ENCODE measurements at regions not wholly inside any gene's neighbourhood (a gene's known extent, or its start where the extent isn't known, plus 50 kb on each side); places are given as distances from the start of the nearest gene placed in this dataset.

GRCh38 chr15:98071786-98072185, 111.3 kb downstream of the ARRDC4 start:
- intact Hi-C loops (cut with micrococcal nuclease; ENCODE audit: unreplicated experiment): no loop called here
- Histone ChIP-seq H3K4me3 (ENCODE audit: low read depth, low read length) (no peak overlapping the region), H3K4me1 (no peaks in the 10 kb centered on the region), H3K36me3 (ENCODE audit: control insufficient read depth, insufficient read depth, low read length) (no peaks in the 10 kb centered on the region), H3K9me3 (no peaks in the 10 kb centered on the region), H3K27me3 (replicated peaks; ENCODE audit: control insufficient read depth, insufficient read depth, low read length) (no peaks in the 10 kb centered on the region)
- Mint-ChIP-seq H3K27ac (ENCODE audit: unreplicated experiment) (no peak overlapping the region), H3K27me3 (ENCODE audit: insufficient read depth, unreplicated experiment) (peaks cover 6% of the 10 kb centered on the region), H3K36me3 (ENCODE audit: insufficient read depth, unreplicated experiment) (no peaks in the 10 kb centered on the region), H3K4me1 (ENCODE audit: low read depth, unreplicated experiment) (peaks cover 4% of the 10 kb centered on the region), H3K9me3 (ENCODE audit: unreplicated experiment) (no peaks in the 10 kb centered on the region), H3K4me3 (ENCODE audit: unreplicated experiment) (no peak overlapping the region)
- no peak for TF ChIP-seq CTCF (IDR thresholded peaks at IDR 0.05; ENCODE audit: insufficient read depth in 1 of 2, low read depth in 1 of 2, low read length in 1 of 2, severe bottlenecking in 1 of 2, unreplicated experiment in 1 of 2)
- POLR2A ChIA-PET: no interaction called here
- CTCF ChIA-PET: no interaction called here
- DNase-seq: no peak
- BruUV-seq (replicated peaks): no TSS peak

GRCh38 chr15:98075441-98075840, 114.9 kb downstream of the ARRDC4 start:
- Histone ChIP-seq H3K4me3 (ENCODE audit: low read depth, low read length) (no peak overlapping the region), H3K36me3 (ENCODE audit: control insufficient read depth, insufficient read depth, low read length) (no peaks in the 10 kb centered on the region), H3K27me3 (replicated peaks; ENCODE audit: control insufficient read depth, insufficient read depth, low read length) (no peaks in the 10 kb centered on the region), H3K9me3 (no peaks in the 10 kb centered on the region), H3K4me1 (no peaks in the 10 kb centered on the region)
- Mint-ChIP-seq H3K9me3 (ENCODE audit: unreplicated experiment) (no peaks in the 10 kb centered on the region), H3K27ac (ENCODE audit: unreplicated experiment) (no peak overlapping the region), H3K4me1 (ENCODE audit: low read depth, unreplicated experiment) (peaks cover 7% of the 10 kb centered on the region), H3K27me3 (ENCODE audit: insufficient read depth, unreplicated experiment) (peaks cover 6% of the 10 kb centered on the region), H3K36me3 (ENCODE audit: insufficient read depth, unreplicated experiment) (no peaks in the 10 kb centered on the region), H3K4me3 (ENCODE audit: unreplicated experiment) (no peak overlapping the region)
- DNase-seq: no peak
- POLR2A ChIA-PET: no interaction called here
- intact Hi-C loops (cut with micrococcal nuclease; ENCODE audit: unreplicated experiment): no loop called here
- no TSS peak for BruUV-seq (replicated peaks)
- CTCF ChIA-PET: no interaction called here
- TF ChIP-seq CTCF (IDR thresholded peaks at IDR 0.05; ENCODE audit: insufficient read depth in 1 of 2, low read depth in 1 of 2, low read length in 1 of 2, severe bottlenecking in 1 of 2, unreplicated experiment in 1 of 2): no peak

GRCh38 chr15:98076021-98076816, 115.7 kb downstream of the ARRDC4 start:
- Histone ChIP-seq H3K36me3 (ENCODE audit: control insufficient read depth, insufficient read depth, low read length) (no peaks in the 10 kb centered on the region), H3K27me3 (replicated peaks; ENCODE audit: control insufficient read depth, insufficient read depth, low read length) (no peaks in the 10 kb centered on the region), H3K9me3 (no peaks in the 10 kb centered on the region), H3K4me1 (no peaks in the 10 kb centered on the region), H3K4me3 (ENCODE audit: low read depth, low read length) (no peak overlapping the region)
- H3K9me3 Mint-ChIP-seq (ENCODE audit: unreplicated experiment): no peaks in the 10 kb centered on the region
- BruUV-seq (replicated peaks): no TSS peak
- H3K4me3 Mint-ChIP-seq (ENCODE audit: unreplicated experiment): no peak overlapping the region
- H3K4me1 Mint-ChIP-seq (ENCODE audit: low read depth, unreplicated experiment): peaks cover 7% of the 10 kb centered on the region
- intact Hi-C loops (cut with micrococcal nuclease; ENCODE audit: unreplicated experiment): no loop called here
- POLR2A ChIA-PET: no interaction called here
- no peak for TF ChIP-seq CTCF (IDR thresholded peaks at IDR 0.05; ENCODE audit: insufficient read depth in 1 of 2, low read depth in 1 of 2, low read length in 1 of 2, severe bottlenecking in 1 of 2, unreplicated experiment in 1 of 2)
- no peak for DNase-seq
- H3K27ac Mint-ChIP-seq (ENCODE audit: unreplicated experiment): no peak overlapping the region
- CTCF ChIA-PET: no interaction called here
- H3K36me3 Mint-ChIP-seq (ENCODE audit: insufficient read depth, unreplicated experiment): no peaks in the 10 kb centered on the region
- peaks cover 5% of the 10 kb centered on the region for H3K27me3 Mint-ChIP-seq (ENCODE audit: insufficient read depth, unreplicated experiment)

Measured in Caco-2 (cell line).